ENCODE measurements at regions not wholly inside any gene's neighbourhood (a gene's known extent, or its start where the extent isn't known, plus 50 kb on each side); places are given as distances from the start of the nearest gene placed in this dataset.

DNA sequence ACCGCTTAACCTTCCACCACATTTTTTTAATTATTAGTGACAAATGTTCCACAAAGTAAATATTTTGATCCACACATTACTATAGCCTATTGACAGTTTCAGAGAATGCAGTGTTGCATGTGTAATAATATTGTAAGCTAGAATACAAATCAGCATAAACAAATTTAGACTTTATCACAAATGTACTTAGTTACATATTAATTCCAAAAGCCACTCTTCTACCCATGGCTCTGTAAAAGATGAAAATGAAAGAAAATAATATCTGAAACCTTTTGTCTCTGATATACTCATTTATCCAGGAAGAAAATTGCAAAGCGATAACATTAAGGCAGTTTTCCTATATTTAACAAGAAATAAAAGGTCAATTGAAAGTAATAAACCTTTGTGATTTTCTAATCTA is 954.0 kb upstream of the MAN1A1 start:
- no peak overlapping the region for H3K27ac ChIP-seq
- no peaks in the 10 kb centered on the region for H3K9me3 ChIP-seq
- H3K4me3 ChIP-seq, result no peak overlapping the region
- no peaks in the 10 kb centered on the region for H3K27me3 ChIP-seq
- DNase-seq (no peak), FAIRE-seq (no peak), ATAC-seq (no peak)
- intact Hi-C loops (cut with DNase I), result no loop called here
- H3K4me1 ChIP-seq, result no peaks in the 10 kb centered on the region
- 74 to 84% methylated on average over 2 of the region's 2 CpGs for WGBS, 2 donors
- no peaks in the 10 kb centered on the region for H3K36me3 ChIP-seq
- TF ChIP-seq, protein P1, sequence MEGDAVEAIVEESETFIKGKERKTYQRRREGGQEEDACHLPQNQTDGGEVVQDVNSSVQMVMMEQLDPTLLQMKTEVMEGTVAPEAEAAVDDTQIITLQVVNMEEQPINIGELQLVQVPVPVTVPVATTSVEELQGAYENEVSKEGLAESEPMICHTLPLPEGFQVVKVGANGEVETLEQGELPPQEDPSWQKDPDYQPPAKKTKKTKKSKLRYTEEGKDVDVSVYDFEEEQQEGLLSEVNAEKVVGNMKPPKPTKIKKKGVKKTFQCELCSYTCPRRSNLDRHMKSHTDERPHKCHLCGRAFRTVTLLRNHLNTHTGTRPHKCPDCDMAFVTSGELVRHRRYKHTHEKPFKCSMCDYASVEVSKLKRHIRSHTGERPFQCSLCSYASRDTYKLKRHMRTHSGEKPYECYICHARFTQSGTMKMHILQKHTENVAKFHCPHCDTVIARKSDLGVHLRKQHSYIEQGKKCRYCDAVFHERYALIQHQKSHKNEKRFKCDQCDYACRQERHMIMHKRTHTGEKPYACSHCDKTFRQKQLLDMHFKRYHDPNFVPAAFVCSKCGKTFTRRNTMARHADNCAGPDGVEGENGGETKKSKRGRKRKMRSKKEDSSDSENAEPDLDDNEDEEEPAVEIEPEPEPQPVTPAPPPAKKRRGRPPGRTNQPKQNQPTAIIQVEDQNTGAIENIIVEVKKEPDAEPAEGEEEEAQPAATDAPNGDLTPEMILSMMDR (IDR thresholded peaks at IDR 0.05), result no peak

DNA sequence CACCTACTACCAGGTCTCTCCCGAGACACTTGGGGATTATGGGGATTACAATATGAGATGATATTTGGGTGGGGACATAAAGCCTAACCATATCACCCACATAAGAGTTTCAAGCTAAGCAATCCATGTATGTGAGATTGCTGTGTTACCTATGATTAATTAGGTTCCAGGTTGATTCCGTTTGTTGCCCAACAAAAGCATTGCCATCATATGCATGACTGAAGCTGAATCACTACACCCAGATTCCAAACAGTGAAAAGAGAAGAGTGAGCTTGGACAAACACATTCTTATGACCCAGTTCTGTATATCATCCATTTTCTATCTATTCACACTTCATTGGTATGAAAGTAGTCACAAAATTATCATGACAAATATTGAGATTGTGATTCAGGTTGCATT is 952.5 kb upstream of the MAN1A1 start:
- 82 to 83% methylated on average over 2 of the region's 2 CpGs for WGBS, 2 donors
- no peak overlapping the region for H3K4me3 ChIP-seq
- no peak for FAIRE-seq
- no peaks in the 10 kb centered on the region for H3K4me1 ChIP-seq
- TF ChIP-seq, protein P1 (IDR thresholded peaks at IDR 0.05), result no peak
- H3K36me3 ChIP-seq, result no peaks in the 10 kb centered on the region
- no peak for ATAC-seq
- intact Hi-C loops (cut with DNase I), result no loop called here
- DNase-seq, result no peak
- H3K27ac ChIP-seq, result no peak overlapping the region
- H3K27me3 ChIP-seq, result no peaks in the 10 kb centered on the region
- H3K9me3 ChIP-seq, result no peaks in the 10 kb centered on the region

DNA sequence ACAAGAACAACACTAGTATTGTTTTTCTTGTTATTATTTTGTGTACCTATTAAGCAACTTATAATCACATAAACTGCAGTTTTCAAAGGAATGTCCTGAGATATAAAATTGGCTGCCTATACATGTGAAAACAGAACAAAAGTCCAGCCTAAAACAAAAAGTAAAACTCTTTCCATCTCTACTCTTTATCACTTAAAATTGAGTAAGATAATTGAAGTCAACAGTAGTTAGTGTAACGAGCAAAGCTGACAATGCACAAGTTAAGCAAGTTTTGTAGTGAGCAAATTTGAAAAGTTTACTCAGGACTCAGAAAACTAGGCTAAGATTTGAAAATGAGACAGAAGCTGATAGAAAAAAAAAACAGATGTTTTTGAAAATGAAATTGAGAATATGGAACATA is 941.4 kb upstream of the MAN1A1 start:
- intact Hi-C loops (cut with DNase I), result no loop called here
- TF ChIP-seq, protein P1 (IDR thresholded peaks at IDR 0.05), result no peak
- Histone ChIP-seq H3K36me3 (no peaks in the 10 kb centered on the region), H3K27ac (no peak overlapping the region), H3K4me3 (no peak overlapping the region), H3K4me1 (no peaks in the 10 kb centered on the region), H3K27me3 (no peaks in the 10 kb centered on the region), H3K9me3 (no peaks in the 10 kb centered on the region)
- no peak for FAIRE-seq
- DNase-seq, result no peak
- WGBS, 2 donors, result 15 to 20% methylated on average over 1 of the region's 1 CpG
- no peak for ATAC-seq

DNA sequence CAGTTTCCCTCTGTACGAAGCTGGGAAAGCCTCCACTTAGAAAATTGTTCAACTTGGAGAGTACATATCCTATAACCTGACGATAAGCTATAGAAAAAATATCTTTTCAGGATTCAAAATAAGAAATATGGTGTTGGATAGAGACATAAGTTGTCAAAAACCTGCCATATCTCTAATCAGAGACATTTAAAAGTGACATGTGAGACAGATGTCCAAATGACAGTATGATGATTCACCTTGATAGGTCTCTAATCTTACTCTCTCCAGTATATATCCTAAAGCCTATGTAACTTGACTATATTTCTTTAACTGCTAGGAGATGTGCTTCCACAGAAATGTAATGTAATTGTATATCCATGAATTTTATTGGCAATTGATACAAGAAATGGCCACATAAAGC is 932.4 kb upstream of the MAN1A1 start:
- DNase-seq (no peak), FAIRE-seq (no peak), ATAC-seq (no peak)
- no peaks in the 10 kb centered on the region for H3K27me3 ChIP-seq
- H3K36me3 ChIP-seq, result no peaks in the 10 kb centered on the region
- 77 to 78% methylated on average over 2 of the region's 2 CpGs for WGBS, 2 donors
- H3K9me3 ChIP-seq, result no peaks in the 10 kb centered on the region
- no peaks in the 10 kb centered on the region for H3K4me1 ChIP-seq
- TF ChIP-seq, protein P1 (IDR thresholded peaks at IDR 0.05), result no peak
- intact Hi-C loops (cut with DNase I), result no loop called here
- H3K4me3 ChIP-seq, result no peak overlapping the region
- no peak overlapping the region for H3K27ac ChIP-seq

DNA sequence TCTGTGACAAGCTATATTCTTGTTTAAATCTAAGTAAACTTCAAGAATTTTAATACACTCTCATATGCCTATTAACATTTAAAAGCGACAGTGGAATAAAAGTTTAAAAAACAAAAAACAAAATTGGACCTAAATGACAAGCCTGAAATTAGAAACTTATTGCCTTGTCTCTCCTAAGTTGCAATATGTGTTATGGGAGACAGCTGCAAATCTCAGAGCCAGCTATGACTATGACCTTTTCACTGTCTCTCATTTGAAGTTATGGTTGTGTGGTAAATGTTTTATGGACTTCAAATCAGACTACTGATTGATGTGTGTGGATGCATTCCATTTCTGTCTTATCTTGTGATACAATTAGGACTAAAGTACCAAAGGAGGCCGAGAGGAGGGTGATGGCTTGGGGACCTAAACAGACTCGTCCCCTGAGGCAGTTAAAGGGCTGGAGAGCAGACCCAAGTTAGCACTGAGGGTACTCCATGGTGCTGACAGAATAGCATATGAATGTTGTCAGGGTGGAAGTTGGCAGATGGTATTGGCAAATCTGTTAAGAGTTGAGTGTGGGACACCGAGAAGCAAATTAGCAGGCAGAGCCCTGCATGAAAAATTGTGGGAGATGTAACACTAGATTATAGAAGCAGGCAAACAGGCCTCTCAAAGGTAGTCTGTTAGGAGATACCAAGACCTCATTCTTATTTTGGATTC is 930.1 kb upstream of the MAN1A1 start:
- intact Hi-C loops (cut with DNase I), result no loop called here
- no peaks in the 10 kb centered on the region for H3K4me1 ChIP-seq
- no peaks in the 10 kb centered on the region for H3K36me3 ChIP-seq
- no peaks in the 10 kb centered on the region for H3K27me3 ChIP-seq
- FAIRE-seq, result no peak
- H3K27ac ChIP-seq, result no peak overlapping the region
- DNase-seq, result no peak
- no peaks in the 10 kb centered on the region for H3K9me3 ChIP-seq
- H3K4me3 ChIP-seq, result no peak overlapping the region
- TF ChIP-seq, protein P1 (IDR thresholded peaks at IDR 0.05), result no peak
- no peak for ATAC-seq
- WGBS, 2 donors, result 70 to 73% methylated on average over 4 of the region's 4 CpGs
